T-helper 1 cell (primary cell): ENCODE measurements at regions not wholly inside any gene's neighbourhood (a gene's known extent, or its start where the extent isn't known, plus 50 kb on each side); places are given as distances from the start of the nearest gene placed in this dataset.

Experiments used
- DNase-seq, 5 donors: peaks; one replicate each; pipeline ENCODE4 v3.0.0-alpha.2; 2012 to 2020

DNA sequence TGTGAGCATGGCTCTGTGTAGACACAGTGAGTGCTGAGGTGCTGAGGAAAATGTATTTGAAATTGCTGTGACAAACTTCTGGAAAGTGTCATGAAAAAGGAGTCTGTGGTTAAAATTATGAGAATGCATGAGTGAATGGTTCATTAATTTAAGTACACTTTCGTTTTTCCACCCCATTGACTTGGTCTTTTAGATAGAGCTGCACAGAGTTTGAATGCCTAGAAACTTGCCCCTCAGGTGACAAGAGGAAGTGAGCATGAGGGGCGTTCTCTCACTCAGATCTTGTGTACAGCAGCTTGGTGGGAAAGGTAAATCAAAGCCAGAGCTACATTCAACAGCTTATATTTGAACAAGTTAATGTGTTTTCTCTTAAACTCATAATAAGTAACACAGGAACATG, 296.8 kb downstream of the WDR72 start:
- no peak for DNase-seq

- DNase-seq, result no peak
Observed at GRCh38 chr15:53461677-53462076, 297.8 kb downstream of the WDR72 start.

DNA sequence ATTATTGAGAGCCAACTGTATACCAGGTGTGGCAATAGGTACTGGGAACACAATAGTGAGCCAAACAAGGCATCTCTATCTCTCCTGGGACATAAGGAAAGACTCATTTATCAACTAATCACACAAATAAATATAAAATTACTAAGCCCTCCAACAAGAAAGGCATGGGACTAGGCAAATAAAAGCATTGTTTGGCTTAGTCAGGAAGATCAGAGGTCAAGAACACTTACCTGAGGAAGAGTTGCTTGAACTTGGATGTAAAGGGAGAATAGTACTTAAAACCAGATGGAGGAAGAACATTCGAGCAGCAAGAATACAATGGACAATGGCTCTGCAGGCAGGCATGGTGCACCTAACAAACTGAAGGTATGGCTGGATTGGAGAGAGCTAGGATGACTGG, 300.7 kb downstream of the WDR72 start:
- DNase-seq, result no peak

- DNase-seq, result no peak
Observed at GRCh38 chr15:53457479-53457878, 302.0 kb downstream of the WDR72 start.

GRCh38 chr15:53454843-53455721, 304.4 kb downstream of the WDR72 start:
- DNase-seq, result no peak

GRCh38 chr15:53454535-53454842, 305.0 kb downstream of the WDR72 start:
- no peak for DNase-seq

- DNase-seq, result no peak
Observed at GRCh38 chr15:53453253-53454105, 306.0 kb downstream of the WDR72 start.

GRCh38 chr15:53448232-53449015, 311.0 kb downstream of the WDR72 start:
- DNase-seq, result no peak

GRCh38 chr15:53447742-53448141, 311.7 kb downstream of the WDR72 start:
- DNase-seq, result no peak

GRCh38 chr15:53447053-53447574, 312.3 kb downstream of the WDR72 start:
- DNase-seq, result no peak

GRCh38 chr15:53446376-53446775, 313.1 kb downstream of the WDR72 start:
- no peak for DNase-seq

GRCh38 chr15:53445531-53445930, 313.9 kb downstream of the WDR72 start:
- DNase-seq, result no peak

DNA sequence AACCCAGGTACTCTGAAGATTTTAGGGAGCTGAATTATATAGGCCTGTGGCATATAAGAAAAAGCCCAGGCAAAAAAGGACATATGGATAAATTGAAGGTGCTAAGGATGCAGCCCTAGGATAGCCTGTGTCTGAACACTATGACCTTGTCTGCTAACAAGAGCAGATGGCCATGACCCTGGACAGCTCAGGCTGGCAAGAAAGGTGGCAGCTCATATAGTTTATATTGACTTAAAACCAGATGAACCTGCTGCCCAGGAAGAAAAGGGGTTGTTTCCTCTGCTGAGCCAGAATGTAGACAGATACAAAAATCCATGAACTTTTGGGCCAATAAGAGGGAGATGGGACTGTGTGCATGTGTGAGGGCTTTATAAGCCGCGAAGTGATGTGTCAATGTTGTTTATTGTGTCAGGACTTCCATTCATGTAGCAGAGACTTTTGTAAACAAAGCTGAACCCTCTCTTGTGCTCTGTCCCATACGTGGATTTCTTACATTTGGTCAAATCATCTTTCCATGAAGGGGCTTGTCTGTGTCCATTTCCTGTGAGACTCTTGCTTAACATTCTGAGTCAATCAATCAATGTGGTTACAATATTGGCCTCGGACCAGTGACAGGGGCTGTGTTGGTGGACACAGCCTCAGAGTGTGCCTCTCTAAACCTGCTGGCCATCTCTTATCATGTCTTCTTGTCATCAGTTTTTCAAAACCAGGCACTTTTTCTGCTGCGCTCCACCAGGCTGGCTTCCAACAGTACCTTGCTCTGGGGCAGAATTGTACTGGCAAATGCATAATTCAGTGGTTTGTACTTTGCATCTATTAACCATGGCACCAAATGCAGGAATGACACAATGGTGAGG, 321.2 kb downstream of the WDR72 start:
- DNase-seq, result no peak

GRCh38 chr15:53437366-53437765, 322.1 kb downstream of the WDR72 start:
- DNase-seq, result no peak

GRCh38 chr15:53434174-53434678, 325.2 kb downstream of the WDR72 start:
- no peak for DNase-seq

GRCh38 chr15:53416219-53416940, 343.1 kb downstream of the WDR72 start:
- no peak for DNase-seq

GRCh38 chr15:53414167-53414566, 345.3 kb downstream of the WDR72 start:
- DNase-seq, result no peak

GRCh38 chr15:53412542-53412941, 346.9 kb downstream of the WDR72 start:
- DNase-seq, result no peak

- DNase-seq, result no peak
Observed at GRCh38 chr15:53404930-53405493, 354.5 kb downstream of the WDR72 start.

DNA sequence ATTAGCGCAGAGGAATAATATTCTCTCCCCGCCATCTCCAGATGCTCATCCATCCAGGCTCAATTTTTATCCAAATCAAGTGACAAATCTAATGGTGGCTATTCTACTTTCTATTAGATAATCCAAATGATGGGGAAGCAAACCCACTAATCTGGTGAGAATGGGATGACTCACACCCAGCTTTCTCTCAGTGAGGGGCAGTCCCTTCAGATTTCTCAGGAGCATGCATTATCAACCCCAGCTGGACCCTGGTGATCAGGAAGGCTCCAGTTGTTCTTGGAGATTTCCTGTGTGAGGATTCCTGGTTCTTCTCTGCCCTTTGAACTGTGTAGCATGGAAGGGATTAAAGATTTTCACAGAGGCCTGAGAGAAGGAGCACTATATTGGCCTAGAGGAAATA, 358.0 kb downstream of the WDR72 start:
- DNase-seq, result no peak

GRCh38 chr15:53400986-53401385, 358.5 kb downstream of the WDR72 start:
- no peak for DNase-seq
